A549 (cell line): ENCODE measurements at regions not wholly inside any gene's neighbourhood (a gene's known extent, or its start where the extent isn't known, plus 50 kb on each side); places are given as distances from the start of the nearest gene placed in this dataset.

ENCODE experiments used
- ATAC-seq, 2 experiments: fragments of 200-7000 bp in 1 of 2; fragments of >200 bp in 1 of 2; cut with Nextera tagmentation in 1 of 2; cut with Tn5 transposase in 1 of 2; 3 replicates each; pipeline versions ENCODE4 v1.8.0 to v1.9.1; 2018 to 2020; ENCODE audit warnings: mild to moderate bottlenecking in 1 of 2, moderate library complexity in 1 of 2
- CTCF ChIA-PET: fragments of 300-600 bp; sonication (Branson Sonifier 250); formaldehyde crosslinking; extraction: SDS; loops from one replicate; lab custom pipeline; 2021; ENCODE audit warnings: antibody characterized with exemption, inconsistent platforms; lab: Yijun Ruan, JAX
- POLR2A ChIA-PET: fragments of 350-600 bp; formaldehyde crosslinking; extraction: SDS; loops from one replicate; lab custom pipeline; 2021; ENCODE audit warnings: antibody characterized with exemption, inconsistent platforms; lab: Yijun Ruan, JAX
- DNase-seq, 2 experiments: peaks; one replicate each; pipeline versions ENCODE4 v3.0.0 to v3.0.0-alpha.2; 2011 to 2016; ENCODE audit warnings: low read depth in 1 of 2, low spot score in 1 of 2
- FAIRE-seq: peaks from 2 replicates; lab custom pipeline; 2011; peaks lifted over from hg19 to GRCh38; lab: Jason Lieb, UNC
- H3K27ac ChIP-seq, 2 experiments: fragments of >200 bp; sonication (Bioruptor Twin); formaldehyde crosslinking; 3 replicates each; pipeline ENCODE4 v1.5.1; 2016 to 2017
- H3K4me1 ChIP-seq: fragments of >200 bp; sonication (Bioruptor Twin); formaldehyde crosslinking; 3 replicates; pipeline ENCODE4 v1.6.1; 2016
- H3K4me2 ChIP-seq: fragments of >200 bp; sonication (Bioruptor Twin); formaldehyde crosslinking; 3 replicates; pipeline ENCODE4 v1.6.1; 2016
- H3K4me3 ChIP-seq: fragments of >200 bp; sonication (Bioruptor Twin); formaldehyde crosslinking; 3 replicates; pipeline ENCODE4 v1.5.1; 2016
- H3K9me3 ChIP-seq: fragments of >200 bp; sonication (Bioruptor Twin); formaldehyde crosslinking; 3 replicates; pipeline ENCODE4 v1.6.1; 2016
- CBX8 ChIP-seq: fragments of 200-600 bp; sonication (generic); IDR thresholded peaks from 2 replicates; pipeline ENCODE4 v1.6.1; 2016
- CEBPB ChIP-seq, 2 experiments: fragments of >200 bp in 1 of 2; sonication (Bioruptor Twin) in 1 of 2; formaldehyde crosslinking in 1 of 2; IDR thresholded peaks; 2 replicates each; pipeline ENCODE4 v1.6.1; 2012 to 2016
- CHD2 ChIP-seq: fragments of 150-350 bp; IDR thresholded peaks from 2 replicates; pipeline ENCODE4 v1.6.1; 2014; ENCODE audit warnings: low read length; ENCODE audit not compliant: partially characterized antibody
- EHF ChIP-seq: fragments of 250-450 bp; sonication (Bioruptor Pico); IDR thresholded peaks from 2 replicates; pipeline ENCODE4 v1.5.0; 2020; ENCODE audit warnings: mild to moderate bottlenecking
- EP300 ChIP-seq, 2 experiments: fragments of >200 bp; sonication (Bioruptor Twin); formaldehyde crosslinking; IDR thresholded peaks; 2 replicates in 1 of 2; 3 replicates in 1 of 2; pipeline ENCODE4 v1.6.1; 2016 to 2017
- FOSB ChIP-seq: fragments of 250-450 bp; sonication (Bioruptor Pico); IDR thresholded peaks from 2 replicates; pipeline ENCODE4 v1.5.0; 2020; ENCODE audit warnings: mild to moderate bottlenecking, moderate library complexity
- FOSL2 ChIP-seq, 2 experiments: fragments of 450-650 bp in 1 of 2; fragments of >200 bp in 1 of 2; sonication (Bioruptor Twin) in 1 of 2; formaldehyde crosslinking; IDR thresholded peaks; 2 replicates each; pipeline versions ENCODE4 v1.5.0 to v1.6.1; 2016 to 2020; ENCODE audit warnings: mild to moderate bottlenecking in 1 of 2, moderate library complexity in 1 of 2
- GATA3 ChIP-seq: IDR thresholded peaks from 2 replicates; pipeline ENCODE4 v1.6.1; 2012; ENCODE audit warnings: borderline replicate concordance
- HOXA7 ChIP-seq: fragments of 250-450 bp; sonication (Bioruptor Pico); IDR thresholded peaks from 2 replicates; pipeline ENCODE4 v1.5.0; 2020; ENCODE audit warnings: mild to moderate bottlenecking, moderate library complexity
- MAZ ChIP-seq: fragments of 150-350 bp; IDR thresholded peaks from 2 replicates; pipeline ENCODE4 v1.6.1; 2014; ENCODE audit warnings: antibody characterized with exemption, low read depth, low read length, borderline replicate concordance
- NPAS2 ChIP-seq: fragments of 250-450 bp; sonication (Bioruptor Pico); IDR thresholded peaks from 2 replicates; pipeline ENCODE4 v1.8.0; 2022; ENCODE audit warnings: mild to moderate bottlenecking, moderate library complexity, borderline replicate concordance
- RARB ChIP-seq: fragments of 250-450 bp; sonication (Bioruptor Pico); IDR thresholded peaks from 2 replicates; pipeline ENCODE4 v1.8.0; 2021; ENCODE audit warnings: mild to moderate bottlenecking, moderate library complexity
- RFX5 ChIP-seq: fragments of 450-650 bp; IDR thresholded peaks from 2 replicates; pipeline ENCODE4 v1.7.1; 2014; ENCODE audit warnings: antibody characterized with exemption, mild to moderate bottlenecking, moderate library complexity
- SMC3 ChIP-seq: fragments of >200 bp; sonication (Bioruptor Twin); formaldehyde crosslinking; IDR thresholded peaks from 3 replicates; pipeline ENCODE4 v1.6.1; 2018; ENCODE audit warnings: inconsistent platforms
- TP53 ChIP-seq: fragments of 250-450 bp; sonication (Bioruptor Pico); IDR thresholded peaks from 2 replicates; pipeline ENCODE4 v1.5.0; 2021; ENCODE audit warnings: mild to moderate bottlenecking, moderate library complexity
- ZNF302 ChIP-seq: fragments of 250-450 bp; sonication (Bioruptor Pico); IDR thresholded peaks from 2 replicates; pipeline ENCODE4 v1.9.0; 2021; ENCODE audit warnings: inconsistent platforms, mild to moderate bottlenecking, moderate library complexity
- WGBS: methylation state at CpG from one replicate; pipeline ENCODE4 v1.1.6; 2017; ENCODE audit errors: missing lambda C conversion rate; 5-methylcytosine and 5-hydroxymethylcytosine counted together
- TF ChIP-seq, protein P1 (sequence below): fragments of 250-450 bp; sonication (Bioruptor Pico); IDR thresholded peaks from 2 replicates; pipeline ENCODE4 v1.5.0; 2020; ENCODE audit warnings: low read depth, mild to moderate bottlenecking, moderate library complexity
- TF ChIP-seq, protein P2 (sequence below): fragments of >200 bp; sonication (Bioruptor Twin); formaldehyde crosslinking; IDR thresholded peaks from 3 replicates; pipeline ENCODE4 v1.6.1; 2016
- TF ChIP-seq, protein P3 (sequence below): IDR thresholded peaks from 2 replicates; pipeline ENCODE4 v1.6.1; 2012
- TF ChIP-seq, protein P4 (sequence below): fragments of >200 bp; sonication (Bioruptor Twin); formaldehyde crosslinking; IDR thresholded peaks from 2 replicates; pipeline ENCODE4 v1.6.1; 2016
- TF ChIP-seq, protein P5 (sequence below): fragments of 150-350 bp; IDR thresholded peaks from 2 replicates; pipeline ENCODE4 v1.6.1; 2014; ENCODE audit warnings: low read depth, mild to moderate bottlenecking, low read length
- TF ChIP-seq, protein P6 (sequence below): fragments of 200-600 bp; sonication (generic); IDR thresholded peaks from 2 replicates; pipeline ENCODE4 v1.6.1; 2016; ENCODE audit warnings: antibody characterized with exemption, mild to moderate bottlenecking, moderate library complexity

DNA sequence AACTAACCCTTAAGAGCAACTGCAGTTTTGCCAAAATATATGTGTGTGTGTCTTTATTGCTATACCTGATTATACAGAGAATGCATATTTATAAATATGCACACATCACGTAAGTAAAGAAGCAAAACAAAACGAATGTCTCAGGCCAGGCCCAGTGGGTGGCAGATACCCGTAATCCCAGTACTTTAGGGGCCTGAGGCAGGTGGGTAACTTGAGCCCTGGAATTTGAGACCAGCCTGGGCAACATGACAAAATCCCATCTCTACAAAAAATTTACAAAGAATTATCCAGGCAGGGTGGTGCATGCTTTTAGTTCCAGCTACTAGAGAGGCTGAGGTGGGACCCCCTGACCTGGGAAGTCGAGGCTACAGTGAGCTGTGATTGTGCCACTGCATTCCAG, 745.3 kb downstream of the SATB2 start:
- CTCF ChIA-PET: no interaction called here
- no peaks in the 10 kb centered on the region for H3K4me1 ChIP-seq
- no peak overlapping the region for H3K27ac ChIP-seq
- H3K9me3 ChIP-seq: no peaks in the 10 kb centered on the region
- 7% methylated on average over 4 of the region's 4 CpGs for WGBS
- FAIRE-seq (no peak), DNase-seq (no peak), ATAC-seq (no peak)
- TF ChIP-seq, protein P1, sequence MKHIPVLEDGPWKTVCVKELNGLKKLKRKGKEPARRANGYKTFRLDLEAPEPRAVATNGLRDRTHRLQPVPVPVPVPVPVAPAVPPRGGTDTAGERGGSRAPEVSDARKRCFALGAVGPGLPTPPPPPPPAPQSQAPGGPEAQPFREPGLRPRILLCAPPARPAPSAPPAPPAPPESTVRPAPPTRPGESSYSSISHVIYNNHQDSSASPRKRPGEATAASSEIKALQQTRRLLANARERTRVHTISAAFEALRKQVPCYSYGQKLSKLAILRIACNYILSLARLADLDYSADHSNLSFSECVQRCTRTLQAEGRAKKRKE (CRISPR knock-in tag): no peak
- TF ChIP-seq EHF (CRISPR knock-in tag) (no peak), CHD2 (no peak), CEBPB (IDR thresholded peaks at IDR 0.05) (no peak), NPAS2 (CRISPR knock-in tag) (no peak), RFX5 (no peak), RARB (CRISPR knock-in tag) (no peak), TP53 (CRISPR knock-in tag) (no peak)
- TF ChIP-seq, protein P2, sequence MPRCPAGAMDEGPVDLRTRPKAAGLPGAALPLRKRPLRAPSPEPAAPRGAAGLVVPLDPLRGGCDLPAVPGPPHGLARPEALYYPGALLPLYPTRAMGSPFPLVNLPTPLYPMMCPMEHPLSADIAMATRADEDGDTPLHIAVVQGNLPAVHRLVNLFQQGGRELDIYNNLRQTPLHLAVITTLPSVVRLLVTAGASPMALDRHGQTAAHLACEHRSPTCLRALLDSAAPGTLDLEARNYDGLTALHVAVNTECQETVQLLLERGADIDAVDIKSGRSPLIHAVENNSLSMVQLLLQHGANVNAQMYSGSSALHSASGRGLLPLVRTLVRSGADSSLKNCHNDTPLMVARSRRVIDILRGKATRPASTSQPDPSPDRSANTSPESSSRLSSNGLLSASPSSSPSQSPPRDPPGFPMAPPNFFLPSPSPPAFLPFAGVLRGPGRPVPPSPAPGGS: no peak
- TF ChIP-seq, protein P3, sequence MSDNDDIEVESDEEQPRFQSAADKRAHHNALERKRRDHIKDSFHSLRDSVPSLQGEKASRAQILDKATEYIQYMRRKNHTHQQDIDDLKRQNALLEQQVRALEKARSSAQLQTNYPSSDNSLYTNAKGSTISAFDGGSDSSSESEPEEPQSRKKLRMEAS: no peak
- TF ChIP-seq, protein P4, sequence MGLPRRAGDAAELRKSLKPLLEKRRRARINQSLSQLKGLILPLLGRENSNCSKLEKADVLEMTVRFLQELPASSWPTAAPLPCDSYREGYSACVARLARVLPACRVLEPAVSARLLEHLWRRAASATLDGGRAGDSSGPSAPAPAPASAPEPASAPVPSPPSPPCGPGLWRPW: no peak
- POLR2A ChIA-PET: no interaction called here
- no peak overlapping the region for H3K4me2 ChIP-seq
- no peak overlapping the region for H3K4me3 ChIP-seq

DNA sequence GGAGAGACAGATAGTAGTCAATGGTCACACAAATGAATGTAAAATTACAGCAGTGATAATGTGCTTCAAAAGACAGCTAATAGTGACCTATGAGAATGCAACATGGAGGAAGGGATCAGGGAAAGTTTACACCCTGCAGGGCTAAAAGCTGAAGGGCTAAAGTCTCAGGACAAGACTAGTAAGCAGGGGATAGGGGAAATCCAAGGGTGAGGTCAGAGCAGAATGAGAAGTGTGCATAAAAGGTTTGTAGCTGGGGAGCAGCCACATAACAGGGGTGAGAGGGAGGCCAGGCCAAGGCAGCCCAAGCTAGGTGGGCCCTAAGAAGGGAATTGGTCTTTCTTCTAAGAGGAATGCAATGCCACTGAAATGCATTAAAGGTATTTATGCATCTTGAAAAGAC, 746.3 kb downstream of the SATB2 start:
- ATAC-seq (no peak), FAIRE-seq (no peak), DNase-seq (no peak)
- TF ChIP-seq CHD2 (no peak), FOSL2 (IDR thresholded peaks at IDR 0.05) (no peak), FOSL2 (CRISPR knock-in tag; IDR thresholded peaks at IDR 0.05) (no peak), MAZ (no peak), CBX8 (no peak), EP300 (IDR thresholded peaks at IDR 0.05) (no peak), FOSB (CRISPR knock-in tag) (no peak), NPAS2 (CRISPR knock-in tag) (no peak), GATA3 (no peak), HOXA7 (CRISPR knock-in tag) (no peak), ZNF302 (CRISPR knock-in tag) (no peak), SMC3 (no peak)
- TF ChIP-seq, protein P1 (CRISPR knock-in tag): no peak
- TF ChIP-seq, protein P5, sequence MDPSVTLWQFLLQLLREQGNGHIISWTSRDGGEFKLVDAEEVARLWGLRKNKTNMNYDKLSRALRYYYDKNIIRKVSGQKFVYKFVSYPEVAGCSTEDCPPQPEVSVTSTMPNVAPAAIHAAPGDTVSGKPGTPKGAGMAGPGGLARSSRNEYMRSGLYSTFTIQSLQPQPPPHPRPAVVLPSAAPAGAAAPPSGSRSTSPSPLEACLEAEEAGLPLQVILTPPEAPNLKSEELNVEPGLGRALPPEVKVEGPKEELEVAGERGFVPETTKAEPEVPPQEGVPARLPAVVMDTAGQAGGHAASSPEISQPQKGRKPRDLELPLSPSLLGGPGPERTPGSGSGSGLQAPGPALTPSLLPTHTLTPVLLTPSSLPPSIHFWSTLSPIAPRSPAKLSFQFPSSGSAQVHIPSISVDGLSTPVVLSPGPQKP: no peak
- TF ChIP-seq, protein P6, sequence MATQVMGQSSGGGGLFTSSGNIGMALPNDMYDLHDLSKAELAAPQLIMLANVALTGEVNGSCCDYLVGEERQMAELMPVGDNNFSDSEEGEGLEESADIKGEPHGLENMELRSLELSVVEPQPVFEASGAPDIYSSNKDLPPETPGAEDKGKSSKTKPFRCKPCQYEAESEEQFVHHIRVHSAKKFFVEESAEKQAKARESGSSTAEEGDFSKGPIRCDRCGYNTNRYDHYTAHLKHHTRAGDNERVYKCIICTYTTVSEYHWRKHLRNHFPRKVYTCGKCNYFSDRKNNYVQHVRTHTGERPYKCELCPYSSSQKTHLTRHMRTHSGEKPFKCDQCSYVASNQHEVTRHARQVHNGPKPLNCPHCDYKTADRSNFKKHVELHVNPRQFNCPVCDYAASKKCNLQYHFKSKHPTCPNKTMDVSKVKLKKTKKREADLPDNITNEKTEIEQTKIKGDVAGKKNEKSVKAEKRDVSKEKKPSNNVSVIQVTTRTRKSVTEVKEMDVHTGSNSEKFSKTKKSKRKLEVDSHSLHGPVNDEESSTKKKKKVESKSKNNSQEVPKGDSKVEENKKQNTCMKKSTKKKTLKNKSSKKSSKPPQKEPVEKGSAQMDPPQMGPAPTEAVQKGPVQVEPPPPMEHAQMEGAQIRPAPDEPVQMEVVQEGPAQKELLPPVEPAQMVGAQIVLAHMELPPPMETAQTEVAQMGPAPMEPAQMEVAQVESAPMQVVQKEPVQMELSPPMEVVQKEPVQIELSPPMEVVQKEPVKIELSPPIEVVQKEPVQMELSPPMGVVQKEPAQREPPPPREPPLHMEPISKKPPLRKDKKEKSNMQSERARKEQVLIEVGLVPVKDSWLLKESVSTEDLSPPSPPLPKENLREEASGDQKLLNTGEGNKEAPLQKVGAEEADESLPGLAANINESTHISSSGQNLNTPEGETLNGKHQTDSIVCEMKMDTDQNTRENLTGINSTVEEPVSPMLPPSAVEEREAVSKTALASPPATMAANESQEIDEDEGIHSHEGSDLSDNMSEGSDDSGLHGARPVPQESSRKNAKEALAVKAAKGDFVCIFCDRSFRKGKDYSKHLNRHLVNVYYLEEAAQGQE: no peak
- H3K4me3 ChIP-seq: no peak overlapping the region
- no peak overlapping the region for H3K4me2 ChIP-seq
- no peaks in the 10 kb centered on the region for H3K4me1 ChIP-seq
- POLR2A ChIA-PET: no interaction called here
- no peaks in the 10 kb centered on the region for H3K9me3 ChIP-seq
- CTCF ChIA-PET: no interaction called here
- H3K27ac ChIP-seq: no peak overlapping the region
